ENCODE measurements at regions not wholly inside any gene's neighbourhood (a gene's known extent, or its start where the extent isn't known, plus 50 kb on each side); places are given as distances from the start of the nearest gene placed in this dataset.

- TF ChIP-seq CTCF (IDR thresholded peaks at IDR 0.05) (no peak), EP300 (IDR thresholded peaks at IDR 0.05) (no peak), POLR2A (IDR thresholded peaks at IDR 0.05) (no peak), POLR2AphosphoS5 (IDR thresholded peaks at IDR 0.05) (no peak)
These were observed 228.3 kb downstream of the IRX2 start for GRCh38 chr5:2523180-2523579.

Measured in suprapubic skin (tissue), 4 donors.